Astrocyte of the spinal cord (primary cell): ENCODE measurements at regions not wholly inside any gene's neighbourhood (a gene's known extent, or its start where the extent isn't known, plus 50 kb on each side); places are given as distances from the start of the nearest gene placed in this dataset.

ENCODE experiments used
- DNase-seq: peaks from one replicate; pipeline ENCODE4 v3.0.0; 2011; ENCODE audit warnings: low read depth, low spot score
- H3K4me3 ChIP-seq: 2 replicates; pipeline ENCODE4 v1.5.1; 2011; ENCODE audit warnings: low read depth, mild to moderate bottlenecking, low read length, moderate library complexity
- in situ Hi-C: cut with HindIII; loops from 2 replicates; pipeline ENCODE4 v1.10.0; 2017; ENCODE audit warnings: low sequenced_read_pairs
- TF ChIP-seq, protein P1 (sequence below): IDR thresholded peaks from 2 replicates; pipeline ENCODE4 v1.5.1; 2012; ENCODE audit warnings: low read depth, mild to moderate bottlenecking, low read length, inconsistent platforms

DNA sequence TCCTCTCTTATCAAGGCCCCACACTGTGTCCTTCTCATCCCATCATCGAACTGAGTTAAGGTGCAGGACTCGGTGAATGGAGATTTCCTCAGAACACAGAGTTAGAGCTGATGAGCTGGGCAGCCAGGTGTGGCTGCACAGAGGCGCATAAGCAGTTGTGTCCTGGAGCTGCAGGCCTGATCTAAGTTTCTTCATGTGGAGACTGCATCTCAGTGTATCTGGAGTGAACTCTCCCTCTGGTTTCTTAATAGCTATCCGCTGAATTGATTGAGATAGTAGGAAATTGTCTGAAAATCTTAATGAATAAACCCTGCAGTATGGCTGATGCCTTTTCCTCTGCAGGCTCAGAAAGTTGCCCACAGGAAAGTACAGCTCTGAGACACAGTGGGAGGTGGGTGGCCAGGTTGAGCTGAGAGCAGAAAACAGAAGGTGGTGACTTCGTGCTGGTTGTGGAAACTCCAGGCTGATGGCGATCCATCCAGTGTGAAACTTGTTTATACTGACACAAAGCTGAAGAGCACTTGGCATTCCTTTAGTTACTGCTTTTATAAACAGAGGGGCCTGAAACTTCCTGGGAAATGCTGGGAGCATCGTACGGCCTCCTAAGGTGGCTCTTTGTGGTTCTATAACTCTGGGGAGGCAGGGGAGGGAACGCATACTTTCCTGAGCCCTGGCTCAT is 67.4 kb upstream of the F3 start:
- H3K4me3 ChIP-seq = no peak overlapping the region
- no peak for DNase-seq
- in situ Hi-C loops = no loop called here
- TF ChIP-seq, protein P1, sequence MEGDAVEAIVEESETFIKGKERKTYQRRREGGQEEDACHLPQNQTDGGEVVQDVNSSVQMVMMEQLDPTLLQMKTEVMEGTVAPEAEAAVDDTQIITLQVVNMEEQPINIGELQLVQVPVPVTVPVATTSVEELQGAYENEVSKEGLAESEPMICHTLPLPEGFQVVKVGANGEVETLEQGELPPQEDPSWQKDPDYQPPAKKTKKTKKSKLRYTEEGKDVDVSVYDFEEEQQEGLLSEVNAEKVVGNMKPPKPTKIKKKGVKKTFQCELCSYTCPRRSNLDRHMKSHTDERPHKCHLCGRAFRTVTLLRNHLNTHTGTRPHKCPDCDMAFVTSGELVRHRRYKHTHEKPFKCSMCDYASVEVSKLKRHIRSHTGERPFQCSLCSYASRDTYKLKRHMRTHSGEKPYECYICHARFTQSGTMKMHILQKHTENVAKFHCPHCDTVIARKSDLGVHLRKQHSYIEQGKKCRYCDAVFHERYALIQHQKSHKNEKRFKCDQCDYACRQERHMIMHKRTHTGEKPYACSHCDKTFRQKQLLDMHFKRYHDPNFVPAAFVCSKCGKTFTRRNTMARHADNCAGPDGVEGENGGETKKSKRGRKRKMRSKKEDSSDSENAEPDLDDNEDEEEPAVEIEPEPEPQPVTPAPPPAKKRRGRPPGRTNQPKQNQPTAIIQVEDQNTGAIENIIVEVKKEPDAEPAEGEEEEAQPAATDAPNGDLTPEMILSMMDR = no peak

DNA sequence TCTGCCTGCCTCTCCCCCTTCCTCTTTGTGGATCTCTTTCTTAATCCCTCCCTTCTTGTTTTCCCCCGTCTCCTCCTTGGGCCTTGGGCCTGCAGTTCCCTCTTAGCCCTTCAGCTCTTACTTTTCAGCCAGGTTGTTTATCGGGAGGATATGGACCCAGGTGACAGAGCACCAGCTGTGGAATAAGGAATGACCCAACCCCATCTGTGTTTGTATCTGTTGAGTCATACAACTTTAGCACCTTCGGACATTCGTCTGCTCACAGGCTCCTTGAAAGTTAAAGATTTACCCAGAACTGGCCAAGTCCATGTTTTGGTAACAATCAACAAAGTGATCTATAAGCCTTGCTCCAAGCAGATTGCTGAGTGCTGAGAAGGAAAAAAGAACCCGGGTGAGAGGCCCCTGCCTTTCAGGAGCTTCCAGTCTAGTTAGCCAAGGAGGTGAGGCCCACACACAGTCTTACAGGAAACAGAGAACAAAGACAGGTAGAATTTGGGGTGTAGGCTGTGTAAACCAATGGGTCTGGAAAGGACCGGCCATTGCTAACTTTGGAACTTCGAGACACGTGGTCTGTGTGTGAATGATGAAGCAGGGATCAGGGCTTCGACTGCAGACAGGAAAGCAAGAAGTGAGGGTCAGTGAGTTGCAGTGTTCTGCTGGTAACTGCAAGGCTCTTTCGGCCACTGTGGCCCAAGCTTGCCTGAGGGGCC is 66.7 kb upstream of the F3 start:
- H3K4me3 ChIP-seq = no peak overlapping the region
- in situ Hi-C loops = no loop called here
- no peak for DNase-seq
- TF ChIP-seq, protein P1 = no peak

DNA sequence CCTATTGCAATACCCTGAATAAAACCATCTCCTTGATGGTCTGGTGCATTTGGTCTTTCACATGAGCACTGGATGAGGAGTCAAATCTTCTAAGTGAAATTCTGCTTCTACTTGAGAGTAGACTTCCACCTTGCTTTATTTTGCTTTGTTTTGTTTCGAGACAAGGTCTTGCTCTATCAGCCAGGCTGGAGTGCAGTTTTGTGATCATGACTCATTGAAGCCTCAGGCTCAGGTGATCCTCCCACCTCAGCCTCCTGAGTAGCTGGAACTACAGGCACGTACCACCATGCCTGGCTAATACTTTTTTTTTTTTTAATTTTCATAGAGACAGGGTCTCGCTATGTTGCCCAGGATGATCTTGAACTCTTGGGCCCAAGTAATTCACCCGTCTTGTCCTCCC is 65.8 kb upstream of the F3 start:
- H3K4me3 ChIP-seq = no peak overlapping the region
- TF ChIP-seq, protein P1 = no peak
- no peak for DNase-seq
- in situ Hi-C loops = no loop called here

DNA sequence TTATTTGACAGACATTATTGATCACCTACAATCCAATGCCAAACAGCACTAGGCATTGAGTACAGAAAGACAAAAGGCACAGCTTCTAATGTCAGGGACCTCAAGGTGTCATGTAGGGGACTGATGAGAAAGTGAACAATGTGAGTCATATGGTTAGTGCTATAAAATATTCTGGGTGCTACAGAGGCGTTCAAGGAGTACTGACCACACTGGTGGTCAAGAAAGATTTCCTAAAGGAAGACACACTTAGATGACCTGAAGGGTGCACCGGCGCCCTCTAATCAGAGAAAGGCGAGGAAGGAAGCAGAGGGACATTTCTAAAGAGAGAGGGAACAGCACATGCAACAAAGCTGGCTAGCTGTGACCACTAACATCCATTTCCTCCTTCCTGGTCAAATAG is 64.9 kb upstream of the F3 start:
- DNase-seq = no peak
- TF ChIP-seq, protein P1 = no peak
- no peak overlapping the region for H3K4me3 ChIP-seq
- in situ Hi-C loops = no loop called here

DNA sequence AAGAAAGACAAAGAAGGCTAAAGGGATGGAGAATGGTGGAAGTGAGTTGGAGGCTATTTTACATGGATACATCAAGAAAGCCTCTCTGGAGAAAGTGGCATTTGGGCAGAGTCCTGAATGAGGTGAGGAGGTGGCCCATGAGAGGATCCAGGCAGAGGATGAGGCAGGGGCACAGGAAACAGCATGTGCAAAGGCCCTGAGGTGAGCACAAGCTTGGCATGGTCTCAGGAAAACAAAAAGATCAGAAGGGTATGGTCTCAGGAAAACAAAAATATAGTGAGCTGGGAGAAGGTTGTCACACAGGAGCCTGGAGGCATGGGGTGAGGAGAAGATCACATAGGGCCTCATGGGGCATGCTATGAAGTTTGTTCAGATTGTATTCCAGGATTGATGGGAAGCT is 62.1 kb upstream of the F3 start:
- H3K4me3 ChIP-seq = no peak overlapping the region
- in situ Hi-C loops = no loop called here

DNA sequence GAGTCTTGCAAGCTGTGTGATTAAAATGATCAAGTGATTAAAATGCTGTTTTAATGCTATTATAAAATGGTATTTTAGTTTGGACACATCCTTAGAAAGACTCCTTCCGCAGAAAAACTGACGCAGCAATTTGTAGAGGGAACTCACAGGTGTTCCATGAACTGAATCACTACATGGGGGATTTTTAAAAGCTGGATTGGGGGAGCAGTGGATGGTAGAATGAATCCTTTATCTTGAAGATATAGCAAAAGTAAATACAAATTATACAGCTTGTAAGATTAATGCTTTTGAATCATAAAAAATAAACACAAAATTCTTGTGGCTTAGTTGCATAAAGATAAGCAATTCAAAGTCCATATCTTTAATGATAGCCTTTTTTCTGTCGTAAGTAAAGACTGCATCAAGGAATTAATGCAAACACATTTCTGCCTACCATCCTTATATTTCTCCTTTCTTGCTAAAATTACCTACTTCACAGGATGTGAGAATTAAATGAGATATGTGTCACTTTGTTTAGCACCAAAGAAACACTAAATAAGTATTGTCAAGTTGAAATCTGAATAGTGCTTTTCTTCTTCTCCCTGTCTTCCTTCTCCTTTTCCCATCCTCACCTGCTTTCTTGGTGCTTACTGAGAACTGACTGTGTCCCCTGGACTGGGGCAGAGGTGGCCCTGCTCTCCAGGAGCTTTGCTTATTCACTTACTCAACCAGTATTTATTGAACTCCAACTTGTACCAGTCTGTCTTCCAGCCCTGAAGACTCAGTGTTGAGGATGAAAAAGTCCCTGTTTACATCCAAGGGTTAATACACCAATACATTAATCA is 61.5 kb upstream of the F3 start:
- no peak for DNase-seq
- in situ Hi-C loops = no loop called here
- TF ChIP-seq, protein P1 = no peak
- H3K4me3 ChIP-seq = no peak overlapping the region

More for the DNA sequence above, 62.1 kb upstream of the F3 start:
- TF ChIP-seq, protein P1 = no peak
- no peak for DNase-seq
